Hematopoietic multipotent progenitor cell treated with erythropoietin and hydrocortisone succinate and interleukin-3 and kit ligand, for 8 days (in vitro differentiated cells): ENCODE measurements at regions not wholly inside any gene's neighbourhood (a gene's known extent, or its start where the extent isn't known, plus 50 kb on each side); places are given as distances from the start of the nearest gene placed in this dataset.

Experiments
- DNase-seq: peaks from one replicate; pipeline ENCODE4 v3.0.0-alpha.2; 2015

- no peak for DNase-seq
Measured at GRCh38 chr13:34256236-34256635, 438.3 kb downstream of the RFC3 start.

GRCh38 chr13:34257966-34258365 lies 440.0 kb downstream of the RFC3 start:
- DNase-seq: no peak

- DNase-seq: no peak
Measured at GRCh38 chr13:34258646-34259386, 440.9 kb downstream of the RFC3 start.

GRCh38 chr13:34263681-34264080 lies 445.7 kb downstream of the RFC3 start:
- no peak for DNase-seq

- DNase-seq: no peak
Measured at GRCh38 chr13:34265046-34265679, 447.2 kb downstream of the RFC3 start.

GRCh38 chr13:34276764-34277163 lies 458.8 kb downstream of the RFC3 start:
- no peak for DNase-seq

GRCh38 chr13:34277936-34278335 lies 460.0 kb downstream of the RFC3 start:
- DNase-seq: no peak

- DNase-seq: no peak
Measured at GRCh38 chr13:34278780-34279179, 460.8 kb downstream of the RFC3 start.

- no peak for DNase-seq
Measured at GRCh38 chr13:34290661-34291060, 472.7 kb downstream of the RFC3 start.

- no peak for DNase-seq
Measured at GRCh38 chr13:34294483-34295129, 476.7 kb downstream of the RFC3 start.

- no peak for DNase-seq
Measured at GRCh38 chr13:34300559-34300958, 482.6 kb downstream of the RFC3 start.

GRCh38 chr13:34302596-34302995 lies 484.6 kb downstream of the RFC3 start:
- no peak for DNase-seq

- DNase-seq: no peak
Measured at GRCh38 chr13:34303346-34303745, 485.4 kb downstream of the RFC3 start.

GRCh38 chr13:34307607-34308006 lies 489.7 kb downstream of the RFC3 start:
- no peak for DNase-seq

- no peak for DNase-seq
Measured at GRCh38 chr13:34308725-34309124, 490.8 kb downstream of the RFC3 start.

- DNase-seq: no peak
Measured at GRCh38 chr13:34310539-34310938, 492.6 kb downstream of the RFC3 start.

- no peak for DNase-seq
Measured at GRCh38 chr13:34311251-34311650, 493.3 kb downstream of the RFC3 start.

- no peak for DNase-seq
Measured at GRCh38 chr13:34312578-34312977, 494.6 kb downstream of the RFC3 start.

- DNase-seq: no peak
Measured at GRCh38 chr13:34320084-34320483, 502.1 kb downstream of the RFC3 start.

GRCh38 chr13:34322014-34322742 lies 504.2 kb downstream of the RFC3 start:
- no peak for DNase-seq

GRCh38 chr13:34322743-34323074 lies 504.8 kb downstream of the RFC3 start:
- no peak for DNase-seq

GRCh38 chr13:34335014-34336007 lies 517.4 kb downstream of the RFC3 start:
- DNase-seq: no peak
